HCT116 (cell line): ENCODE measurements at regions not wholly inside any gene's neighbourhood (a gene's known extent, or its start where the extent isn't known, plus 50 kb on each side); places are given as distances from the start of the nearest gene placed in this dataset.

Source experiments
- CEBPB ChIP-seq: IDR thresholded peaks from 2 replicates; pipeline ENCODE4 v1.6.1; 2012; ENCODE audit warnings: low read depth
- CTCF ChIP-seq, 3 experiments: fragments of 200-600 bp in 1 of 3; sonication (generic) in 1 of 3; IDR thresholded peaks in 2 of 3; conservative IDR thresholded peaks in 1 of 3; 2 replicates each; pipeline ENCODE4 v1.5.1; 2012 to 2017; ENCODE audit warnings: low read depth in 2 of 3, low read length in 2 of 3, antibody characterized with exemption in 1 of 3, borderline replicate concordance in 1 of 3, control low read depth in 1 of 3, mild to moderate bottlenecking in 1 of 3, mixed read lengths in 1 of 3, mixed run types in 1 of 3, moderate library complexity in 1 of 3; ENCODE audit not compliant: insufficient read depth in 1 of 3
- EZH2 ChIP-seq: fragments of 200-600 bp; sonication (generic); IDR thresholded peaks from 2 replicates; pipeline ENCODE4 v1.6.1; 2017; ENCODE audit warnings: antibody characterized with exemption, mixed run types
- EZH2phosphoT487 ChIP-seq: fragments of 200-600 bp; IDR thresholded peaks from 2 replicates; pipeline ENCODE4 v1.6.1; 2018; ENCODE audit warnings: antibody characterized with exemption, borderline replicate concordance
- MAX ChIP-seq: IDR thresholded peaks from 2 replicates; pipeline ENCODE4 v1.6.1; 2012
- POLR2A ChIP-seq: IDR thresholded peaks from 2 replicates; pipeline ENCODE4 v1.7.0; 2011; ENCODE audit warnings: borderline replicate concordance; ENCODE audit not compliant: insufficient read depth, insufficient read length; ENCODE audit errors: extremely low read depth
- RAD21 ChIP-seq: IDR thresholded peaks from 2 replicates; pipeline ENCODE4 v1.6.1; 2012; ENCODE audit warnings: low read depth, mild to moderate bottlenecking
- REST ChIP-seq: IDR thresholded peaks from 2 replicates; pipeline ENCODE4 v1.6.1; 2012; ENCODE audit warnings: low read depth
- SIN3A ChIP-seq: IDR thresholded peaks from 2 replicates; pipeline ENCODE4 v1.6.1; 2012; ENCODE audit warnings: low read depth
- YY1 ChIP-seq: IDR thresholded peaks from 2 replicates; pipeline ENCODE4 v1.6.1; 2011; ENCODE audit warnings: low read length, low read depth, moderate library complexity, mild to moderate bottlenecking; ENCODE audit not compliant: insufficient replicate concordance; ENCODE audit errors: extremely low read depth
- ZFX ChIP-seq: fragments of 450-650 bp; IDR thresholded peaks from 2 replicates; pipeline ENCODE4 v1.6.1; 2017

- TF ChIP-seq CTCF (IDR thresholded peaks at IDR 0.05 in 2 of 3, conservative IDR thresholded peaks at IDR 0.05 in 1 of 3; ENCODE audit: borderline replicate concordance in 1 of 3, insufficient read depth in 1 of 3, low read depth in 2 of 3, low read length in 2 of 3) (no peak), MAX (no peak), CEBPB (no peak), EZH2 (no peak), EZH2phosphoT487 (no peak), RAD21 (no peak), SIN3A (no peak), REST (no peak), POLR2A (no peak), YY1 (no peak), ZFX (no peak)
These were observed 136.5 kb downstream of the RAP2A start for GRCh38 chr13:97570442-97570841.
